Keratinocyte (primary cell): ENCODE measurements at regions not wholly inside any gene's neighbourhood (a gene's known extent, or its start where the extent isn't known, plus 50 kb on each side); places are given as distances from the start of the nearest gene placed in this dataset.

Source experiments
- DNase-seq: peaks from one replicate; pipeline ENCODE4 v3.0.0-alpha.2; 2011; ENCODE audit warnings: low read depth, missing footprints, low spot score
- FAIRE-seq: peaks from 2 replicates; lab custom pipeline; 2011; peaks lifted over from hg19 to GRCh38; lab: Jason Lieb, UNC
- H2AFZ ChIP-seq: 2 replicates; pipeline ENCODE4 v1.6.0; 2012; ENCODE audit warnings: low read length, control low read depth, inconsistent platforms; ENCODE audit not compliant: control insufficient read depth
- H3K27ac ChIP-seq: 2 replicates; pipeline ENCODE4 v1.5.1; 2011; ENCODE audit warnings: low read length; ENCODE audit not compliant: control insufficient read depth, insufficient read depth
- H3K27me3 ChIP-seq: 3 replicates; pipeline ENCODE4 v1.6.0; 2011; ENCODE audit warnings: low read length; ENCODE audit not compliant: control insufficient read depth, insufficient read depth; ENCODE audit errors: extremely low read depth
- H3K36me3 ChIP-seq, 2 experiments: 2 replicates in 1 of 2; 3 replicates in 1 of 2; pipeline ENCODE4 v1.5.1; 2011; ENCODE audit warnings: low read length in 2 of 2, mild to moderate bottlenecking in 1 of 2; ENCODE audit not compliant: control insufficient read depth in 2 of 2, insufficient read depth in 2 of 2; ENCODE audit errors: extremely low read depth in 1 of 2
- H3K4me1 ChIP-seq: 3 replicates; pipeline ENCODE4 v1.5.1; 2011; ENCODE audit warnings: low read length; ENCODE audit not compliant: control insufficient read depth, insufficient read depth; ENCODE audit errors: extremely low read depth
- H3K4me2 ChIP-seq: 3 replicates; pipeline ENCODE4 v1.6.0; 2011; ENCODE audit warnings: low read depth, low read length; ENCODE audit not compliant: control insufficient read depth, insufficient read depth; ENCODE audit errors: extremely low read depth
- H3K4me3 ChIP-seq, 3 experiments: fragments of 200-600 bp in 1 of 3; sonication (generic) in 1 of 3; 2 replicates in 2 of 3; 3 replicates in 1 of 3; pipeline ENCODE4 v1.5.1; 2011 to 2016; ENCODE audit warnings: low read length in 3 of 3, mild to moderate bottlenecking in 3 of 3, control low read depth in 2 of 3, inconsistent platforms in 1 of 3, low read depth in 1 of 3, mixed read lengths in 1 of 3, mixed run types in 1 of 3, moderate library complexity in 1 of 3; ENCODE audit not compliant: control insufficient read depth in 2 of 3, insufficient read depth in 2 of 3; ENCODE audit errors: extremely low read depth in 1 of 3
- H3K79me2 ChIP-seq: 2 replicates; pipeline ENCODE4 v1.6.0; 2012; ENCODE audit warnings: low read length; ENCODE audit not compliant: control insufficient read depth, insufficient read depth
- H3K9ac ChIP-seq: 3 replicates; pipeline ENCODE4 v1.6.0; 2011; ENCODE audit warnings: low read length; ENCODE audit not compliant: control insufficient read depth, insufficient read depth; ENCODE audit errors: extremely low read depth
- H3K9me1 ChIP-seq: 3 replicates; pipeline ENCODE4 v1.6.0; 2011; ENCODE audit warnings: low read length; ENCODE audit not compliant: control insufficient read depth, insufficient read depth; ENCODE audit errors: extremely low read depth
- H3K9me3 ChIP-seq: 2 replicates; pipeline ENCODE4 v1.5.1; 2012; ENCODE audit warnings: low read depth, low read length; ENCODE audit not compliant: control insufficient read depth
- H4K20me1 ChIP-seq: 3 replicates; pipeline ENCODE4 v1.6.0; 2011; ENCODE audit warnings: low read length; ENCODE audit not compliant: control insufficient read depth, insufficient read depth; ENCODE audit errors: extremely low read depth
- CTCF ChIP-seq, 3 experiments: IDR thresholded peaks in 1 of 3; conservative IDR thresholded peaks in 1 of 3; optimal IDR thresholded peaks in 1 of 3; 2 replicates in 2 of 3; 3 replicates in 1 of 3; pipeline versions ENCODE3 to v1.5.1; 2011; ENCODE audit warnings: low read length in 3 of 3, mild to moderate bottlenecking in 3 of 3, moderate library complexity in 2 of 3, control low read depth in 1 of 3, inconsistent platforms in 1 of 3; ENCODE audit not compliant: insufficient read depth in 2 of 3; ENCODE audit errors: extremely low read depth in 1 of 3
- EZH2 ChIP-seq: IDR thresholded peaks from one replicate; pipeline ENCODE4 v1.6.1; 2012; ENCODE audit warnings: inconsistent platforms, mild to moderate bottlenecking, low read length, moderate library complexity
- dilution Hi-C: fragments of 300-500 bp; cut with MboI; formaldehyde crosslinking; loops from one replicate; pipeline ENCODE4 v1.7.0; 2020; ENCODE audit warnings: low sequenced_read_pairs; ENCODE audit not compliant: extremely low pct_ligation_motif_present

DNA sequence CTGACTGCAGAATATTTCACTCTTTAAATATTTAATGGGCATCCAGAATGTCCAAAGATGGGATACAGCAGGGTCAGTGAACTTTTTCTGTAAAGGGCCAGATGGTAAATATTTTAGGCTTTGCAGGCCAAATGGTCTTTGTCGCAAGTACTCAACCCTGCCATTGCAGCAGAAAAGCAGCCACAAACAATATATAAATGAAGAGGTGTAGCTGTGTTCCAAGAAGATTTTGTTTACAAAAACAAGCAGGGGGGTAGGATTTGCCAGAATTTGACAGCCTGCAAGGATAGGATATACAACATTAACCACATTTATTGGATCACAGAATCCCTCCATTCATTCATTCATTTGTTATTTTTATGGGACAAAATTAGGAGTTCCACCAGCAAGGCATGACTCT, 435.0 kb upstream of the DYNLRB2 start:
- peak overlapping the region; percentile 91 for H3K27ac ChIP-seq
- FAIRE-seq: no peak

GRCh38 chr16:80105160-80105559, 435.6 kb upstream of the DYNLRB2 start:
- Histone ChIP-seq H3K4me1 (peaks cover 40% of the 10 kb centered on the region), H3K4me2 (peak overlapping the region; percentile 66), H3K27ac (peak overlapping the region; percentile 91), H3K9ac (peak overlapping the region; percentile 61), H3K79me2 (no peaks in the 10 kb centered on the region), H3K27me3 (no peaks in the 10 kb centered on the region), H3K9me1 (no peaks in the 10 kb centered on the region), H4K20me1 (no peaks in the 10 kb centered on the region), H3K9me3 (no peaks in the 10 kb centered on the region), H2AFZ (peak overlapping the region; percentile 14), H3K36me3 (no peaks in the 10 kb centered on the region), H3K4me3 (peak overlapping the region in 2 of 3 experiments; percentile 18 to 42)
- TF ChIP-seq EZH2 (no peak), CTCF (optimal IDR thresholded peaks at IDR 0.05 in 1 of 3, IDR thresholded peaks at IDR 0.05 in 1 of 3, conservative IDR thresholded peaks at IDR 0.05 in 1 of 3; ENCODE audit: extremely low read depth in 1 of 3, insufficient read depth in 2 of 3, low read length in 3 of 3) (no peak)
- DNase-seq (peak; percentile 71), FAIRE-seq (peak; percentile 95)
- dilution Hi-C loops: no loop called here

More for the DNA sequence above, 435.0 kb upstream of the DYNLRB2 start:
- TF ChIP-seq CTCF (optimal IDR thresholded peaks at IDR 0.05 in 1 of 3, IDR thresholded peaks at IDR 0.05 in 1 of 3, conservative IDR thresholded peaks at IDR 0.05 in 1 of 3; ENCODE audit: extremely low read depth in 1 of 3, insufficient read depth in 2 of 3, low read length in 3 of 3): no peak
- no peak for TF ChIP-seq EZH2
- Histone ChIP-seq H3K4me1 (peaks cover 40% of the 10 kb centered on the region), H3K27me3 (no peaks in the 10 kb centered on the region), H3K9me3 (no peaks in the 10 kb centered on the region), H3K9ac (no peak overlapping the region), H3K4me2 (peak overlapping the region; percentile 66), H3K9me1 (no peaks in the 10 kb centered on the region), H4K20me1 (no peaks in the 10 kb centered on the region), H3K4me3 (no peak overlapping the region), H3K36me3 (no peaks in the 10 kb centered on the region), H2AFZ (no peak overlapping the region), H3K79me2 (no peaks in the 10 kb centered on the region)
- no peak for DNase-seq
- dilution Hi-C loops: no loop called here
